HG02870 (cell line): ENCODE measurements at regions not wholly inside any gene's neighbourhood (a gene's known extent, or its start where the extent isn't known, plus 50 kb on each side); places are given as distances from the start of the nearest gene placed in this dataset.
A peak's percentile ranks its signal among the peaks of the same experiment; 100 is the strongest.

ENCODE experiments used
- ATAC-seq: cut with Tn5 transposase; IDR thresholded peaks from one replicate; pipeline ENCODE4 v1.9.1; 2021; ENCODE audit warnings: mild to moderate bottlenecking, moderate library complexity; ENCODE audit not compliant: unreplicated experiment

DNA sequence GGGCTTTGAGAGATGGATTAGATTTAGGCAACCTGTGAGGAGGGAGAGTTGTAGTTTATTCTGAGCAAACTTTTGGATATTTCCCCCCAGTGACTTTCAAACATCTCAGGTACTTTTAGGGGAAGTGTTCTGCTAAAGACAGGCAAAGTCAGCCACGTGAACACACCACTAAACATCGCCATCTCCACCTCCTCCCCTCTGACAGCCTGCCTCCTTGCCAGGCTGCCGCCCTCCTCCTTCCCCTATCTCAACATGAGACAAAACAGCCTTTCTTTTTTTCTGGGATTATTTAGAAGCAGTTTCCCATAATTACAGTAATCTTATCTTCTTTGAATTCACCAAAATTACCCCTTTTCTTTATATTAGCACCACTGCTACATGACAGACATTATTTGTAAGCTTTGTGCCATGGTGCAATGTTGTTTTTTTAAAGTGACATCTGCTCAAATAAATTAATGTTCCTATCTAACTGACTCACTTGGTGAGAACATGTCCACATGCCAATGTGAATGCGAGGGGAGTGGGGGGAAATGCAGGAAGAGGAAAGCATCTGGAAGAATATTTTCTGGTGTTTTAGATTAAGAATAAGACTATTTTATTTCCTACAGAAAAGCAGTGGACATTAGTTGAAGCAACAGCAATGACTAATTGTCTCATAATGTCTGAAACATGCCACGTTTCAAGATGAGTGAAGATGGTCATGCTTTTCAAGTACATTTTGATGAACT lies 147.8 kb upstream of the ATP1B1 start:
- ATAC-seq = no peak

DNA sequence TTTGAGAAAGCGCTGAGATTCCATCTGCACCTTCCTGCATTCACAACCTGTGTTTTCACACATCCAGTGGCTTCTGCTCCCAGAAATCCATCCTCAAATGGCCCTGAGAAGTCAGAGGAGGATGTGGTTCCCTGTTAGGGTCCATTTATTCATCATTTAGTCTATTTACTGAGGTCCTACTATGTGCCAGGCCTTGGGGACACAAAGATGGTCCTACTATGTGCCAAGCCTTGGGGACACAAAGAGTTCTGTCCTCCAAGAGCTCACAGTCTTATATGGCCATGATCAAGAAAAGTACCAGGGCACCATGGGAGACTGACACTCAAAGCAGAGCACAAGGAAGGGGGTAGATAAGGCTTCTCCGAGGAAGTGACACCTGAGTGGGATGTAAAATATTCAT lies 147.1 kb upstream of the ATP1B1 start:
- no peak for ATAC-seq

DNA sequence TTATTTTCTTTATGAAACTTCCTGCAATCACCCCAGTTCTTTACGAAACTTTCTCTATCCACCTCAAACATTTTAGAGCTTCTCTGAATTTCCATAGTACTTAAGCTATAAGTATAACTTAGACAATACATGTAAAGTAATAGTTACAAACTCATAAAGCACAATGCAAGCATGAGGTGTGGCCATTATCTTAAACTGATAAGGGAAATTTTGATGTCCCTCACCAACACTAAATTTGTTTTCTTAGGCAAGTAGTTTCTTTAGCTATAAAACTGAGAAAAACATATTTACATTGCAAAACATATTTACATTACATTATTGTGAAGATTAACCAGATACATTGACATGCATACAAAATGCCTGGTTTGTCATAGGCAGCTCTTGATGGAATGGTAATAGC lies 146.4 kb upstream of the ATP1B1 start:
- no peak for ATAC-seq

GRCh38 chr1:168960595-168960994 lies 145.9 kb upstream of the ATP1B1 start:
- no peak for ATAC-seq

- no peak for ATAC-seq
Observed at GRCh38 chr1:168963601-168964000, 142.9 kb upstream of the ATP1B1 start.

GRCh38 chr1:168964478-168964877 lies 142.0 kb upstream of the ATP1B1 start:
- peak; percentile 77 for ATAC-seq

- no peak for ATAC-seq
Observed at GRCh38 chr1:168966217-168966616, 140.3 kb upstream of the ATP1B1 start.

DNA sequence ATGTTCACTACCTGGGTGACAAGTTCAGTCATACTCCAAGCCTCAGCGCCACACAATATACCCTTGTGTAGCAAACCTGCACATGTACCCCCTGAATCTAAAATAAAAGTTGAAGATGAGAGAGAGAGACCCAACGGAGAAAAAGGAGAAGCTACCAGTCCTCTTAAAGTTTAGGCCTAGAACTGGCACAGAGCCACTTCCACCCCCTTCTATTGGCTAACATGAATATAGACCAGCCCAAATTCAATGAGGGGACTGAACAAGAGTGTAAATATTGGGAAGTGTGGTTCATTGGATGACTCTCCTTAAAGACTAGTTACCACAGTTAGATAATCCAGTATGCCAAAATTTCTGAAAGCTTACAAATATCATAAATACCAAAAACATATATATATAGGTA lies 139.9 kb upstream of the ATP1B1 start:
- ATAC-seq = no peak

DNA sequence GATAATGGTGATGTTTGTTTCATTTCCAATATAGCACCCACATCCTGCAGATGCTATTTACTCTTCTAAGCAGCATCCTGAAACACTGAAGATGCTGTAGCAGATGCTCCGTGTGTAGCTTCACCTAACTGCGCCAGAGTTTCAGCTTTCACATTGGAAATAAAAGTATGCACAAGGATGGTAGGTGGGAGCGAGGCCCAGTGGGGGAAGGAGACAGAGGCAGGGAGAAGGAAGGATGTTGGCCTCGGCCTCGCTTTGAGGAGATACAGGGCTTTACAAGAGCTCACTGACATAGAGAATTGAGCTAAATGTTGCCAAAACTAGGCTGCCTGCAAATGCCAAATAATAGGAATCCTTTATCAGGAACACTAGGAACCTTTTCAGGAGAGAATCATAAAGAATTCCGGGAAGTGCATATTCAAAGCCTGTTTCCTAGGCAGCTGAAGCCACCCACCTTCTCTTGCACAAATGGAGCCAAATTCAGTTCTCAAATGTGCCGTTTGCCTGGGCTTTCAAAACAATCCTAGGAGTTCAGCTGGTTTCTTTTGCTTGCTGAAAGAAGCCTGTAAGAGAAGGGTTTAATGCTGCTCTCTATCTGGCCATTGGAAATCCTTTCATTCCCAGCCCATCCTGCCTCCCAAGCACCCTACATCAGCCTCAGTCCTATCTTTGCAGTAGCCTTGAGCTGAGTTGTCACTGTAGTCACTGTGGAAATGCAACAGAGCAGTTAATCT lies 135.4 kb upstream of the ATP1B1 start:
- ATAC-seq = no peak

GRCh38 chr1:168972225-168972624 lies 134.3 kb upstream of the ATP1B1 start:
- ATAC-seq = no peak

- no peak for ATAC-seq
Observed at GRCh38 chr1:168972887-168973286, 133.6 kb upstream of the ATP1B1 start.

- ATAC-seq = no peak
Observed at GRCh38 chr1:168974117-168974516, 132.4 kb upstream of the ATP1B1 start.

- ATAC-seq = no peak
Observed at GRCh38 chr1:168974611-168975010, 131.9 kb upstream of the ATP1B1 start.

DNA sequence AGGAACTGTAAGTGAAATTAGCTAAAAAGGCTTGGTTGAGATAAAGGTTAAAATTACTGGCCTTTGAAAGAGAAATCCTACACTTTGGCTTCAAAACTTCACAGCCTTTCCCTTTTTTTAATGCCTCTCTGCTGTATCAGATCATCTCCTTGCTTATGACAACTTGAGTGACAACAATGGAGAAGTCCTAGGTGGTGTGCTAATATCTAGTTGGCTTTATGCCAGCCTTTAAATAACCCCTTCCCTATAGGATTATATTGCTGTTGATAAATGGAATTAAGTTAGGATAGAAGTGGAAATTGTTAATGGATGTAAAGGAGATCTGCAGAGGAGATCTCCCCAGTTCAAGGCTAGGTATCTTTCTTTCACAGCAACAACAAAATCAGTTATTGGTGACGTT lies 130.2 kb upstream of the ATP1B1 start:
- ATAC-seq = no peak

DNA sequence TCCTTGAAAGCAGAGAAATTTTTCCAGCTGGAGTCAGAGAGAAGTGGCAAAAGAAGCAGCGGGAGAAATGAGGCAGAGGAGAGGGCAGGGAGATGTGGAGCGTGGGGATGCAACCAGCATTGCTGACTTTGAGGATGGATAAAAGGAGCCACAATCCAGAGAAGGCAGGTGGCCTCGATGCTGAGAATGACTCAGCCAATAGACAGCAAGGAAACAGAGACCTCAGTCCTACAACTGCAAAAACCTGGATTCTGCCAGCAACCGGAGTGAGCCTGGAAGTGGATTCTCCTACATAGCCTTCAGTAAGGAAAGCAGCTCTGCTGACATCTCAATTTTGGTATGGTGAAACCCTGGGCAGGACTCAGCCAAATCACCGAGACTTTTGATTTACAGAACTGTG lies 128.9 kb upstream of the ATP1B1 start:
- no peak for ATAC-seq

- no peak for ATAC-seq
Observed at GRCh38 chr1:168979276-168979675, 127.2 kb upstream of the ATP1B1 start.

DNA sequence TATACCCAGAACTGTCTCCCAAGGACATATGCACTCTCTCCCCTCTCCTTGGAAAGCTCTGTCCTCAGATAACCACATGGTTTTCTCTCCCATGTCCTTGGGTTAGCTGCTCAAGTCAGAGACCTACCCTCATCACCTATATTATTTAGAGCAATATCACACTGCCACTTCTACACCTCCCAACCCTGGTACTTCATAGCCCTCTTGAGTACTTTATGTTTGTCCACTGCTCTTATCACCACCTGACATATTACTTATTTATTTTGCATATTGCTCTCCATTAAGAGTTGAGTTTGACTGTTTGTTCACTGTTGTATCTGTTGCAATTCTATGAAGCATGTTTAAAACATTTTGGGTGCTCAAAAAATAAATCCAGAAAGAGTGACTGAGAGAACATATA lies 126.3 kb upstream of the ATP1B1 start:
- no peak for ATAC-seq

DNA sequence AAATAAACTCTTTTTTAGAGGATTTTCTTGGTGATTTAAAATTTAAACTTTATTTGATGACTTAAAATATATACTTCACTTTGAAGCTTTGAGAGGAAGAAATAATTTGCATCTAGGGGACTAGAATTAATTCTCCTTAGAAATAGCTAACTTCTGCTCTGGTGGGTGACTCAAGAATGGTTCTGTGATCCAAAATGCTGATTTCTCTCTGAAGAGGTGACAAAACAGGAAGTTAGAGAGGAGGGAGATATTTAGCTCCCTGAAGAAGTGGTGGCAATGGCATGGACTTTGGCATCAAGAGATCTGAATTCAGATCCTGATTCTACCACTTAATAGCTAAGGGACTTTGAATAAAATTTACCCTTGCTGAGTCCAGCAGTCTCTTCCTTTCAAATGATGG lies 125.8 kb upstream of the ATP1B1 start:
- no peak for ATAC-seq

DNA sequence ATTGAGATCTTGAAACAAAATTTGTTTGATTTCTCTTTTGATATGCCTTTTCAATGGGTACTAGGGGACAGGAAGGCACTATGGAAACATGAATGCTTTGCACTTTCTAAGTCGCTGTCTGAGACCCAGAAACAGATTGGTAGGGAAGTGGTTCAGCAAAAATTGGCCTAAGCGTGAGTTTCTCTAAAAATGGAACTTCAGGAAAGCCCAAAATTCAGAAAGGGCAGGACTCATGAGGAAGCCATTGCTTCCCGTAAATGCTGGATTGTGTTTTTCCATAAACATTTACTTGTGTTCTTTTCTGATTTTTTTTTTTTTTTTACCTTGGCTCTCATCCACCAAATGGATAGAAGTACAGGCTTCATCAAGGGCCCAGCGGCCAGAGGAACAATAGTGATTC lies 123.7 kb upstream of the ATP1B1 start:
- no peak for ATAC-seq

GRCh38 chr1:168987330-168987729 lies 119.2 kb upstream of the ATP1B1 start:
- no peak for ATAC-seq

GRCh38 chr1:168987923-168988322 lies 118.6 kb upstream of the ATP1B1 start:
- no peak for ATAC-seq

- ATAC-seq = no peak
Observed at GRCh38 chr1:168989985-168990384, 116.5 kb upstream of the ATP1B1 start.
